SK-N-SH (cell line): ENCODE measurements at regions not wholly inside any gene's neighbourhood (a gene's known extent, or its start where the extent isn't known, plus 50 kb on each side); places are given as distances from the start of the nearest gene placed in this dataset.
A peak's percentile ranks its signal among the peaks of the same experiment; 100 is the strongest.

Experiments used
- CTCF ChIA-PET: fragments of 300-600, 350-600 bp; formaldehyde crosslinking; extraction: SDS; loops from one replicate; lab custom pipeline; 2021; lab: Yijun Ruan, JAX
- POLR2A ChIA-PET: fragments of 350-600 bp; sonication (Branson Sonifier 250); formaldehyde crosslinking; extraction: SDS; loops from one replicate; lab custom pipeline; 2020; ENCODE audit warnings: antibody characterized with exemption, inconsistent platforms; lab: Yijun Ruan, JAX
- DNase-seq: peaks from one replicate; pipeline ENCODE4 v3.0.0; 2012
- H2AFZ ChIP-seq: fragments of 200-600 bp; sonication (generic); 2 replicates; pipeline ENCODE4 v1.8.1; 2016; ENCODE audit warnings: antibody characterized with exemption, mild to moderate bottlenecking, low read depth
- H3F3A ChIP-seq: fragments of 200-600 bp; sonication (generic); replicated peaks from 2 replicates; pipeline ENCODE3; 2016; ENCODE audit warnings: antibody characterized with exemption, mild to moderate bottlenecking; ENCODE audit not compliant: insufficient read depth
- H3K27ac ChIP-seq, 2 experiments: fragments of 200-500 bp in 1 of 2; fragments of 200-600 bp in 1 of 2; sonication (Bioruptor generic) in 1 of 2; sonication (generic), shearing (Covaris generic) in 1 of 2; 2 replicates each; pipeline versions ENCODE4 v1.5.1 to v1.6.1; 2014 to 2016; ENCODE audit warnings: low read depth in 2 of 2, inconsistent platforms in 1 of 2, low read length in 1 of 2, mild to moderate bottlenecking in 1 of 2, mixed read lengths in 1 of 2
- H3K27me3 ChIP-seq: fragments of 200-600 bp; sonication (generic), shearing (Covaris generic); 2 replicates; pipeline ENCODE4 v1.6.1; 2016; ENCODE audit warnings: mixed run types; ENCODE audit not compliant: insufficient read depth
- H3K36me3 ChIP-seq, 2 experiments: fragments of 200-500 bp in 1 of 2; fragments of 200-600 bp in 1 of 2; sonication (Bioruptor generic) in 1 of 2; sonication (generic) in 1 of 2; replicated peaks in 1 of 2; 2 replicates each; pipeline versions ENCODE3 to v1.5.1; 2014 to 2016; ENCODE audit warnings: low read length in 1 of 2, mild to moderate bottlenecking in 1 of 2; ENCODE audit not compliant: insufficient read depth in 2 of 2, control insufficient read depth in 1 of 2
- H3K4me1 ChIP-seq, 2 experiments: fragments of 200-500 bp in 1 of 2; fragments of 200-600 bp in 1 of 2; sonication (Bioruptor generic) in 1 of 2; sonication (generic), shearing (Covaris generic) in 1 of 2; 2 replicates each; pipeline versions ENCODE4 v1.5.1 to v1.6.1; 2014 to 2016; ENCODE audit warnings: low read depth in 1 of 2, low read length in 1 of 2, mixed run types in 1 of 2; ENCODE audit not compliant: insufficient read depth in 2 of 2, control insufficient read depth in 1 of 2
- H3K4me2 ChIP-seq: fragments of 200-600 bp; sonication (generic), shearing (Covaris generic); 2 replicates; pipeline ENCODE4 v1.6.1; 2017; ENCODE audit warnings: mixed run types
- H3K4me3 ChIP-seq, 2 experiments: fragments of 200-500 bp in 1 of 2; fragments of 200-600 bp in 1 of 2; sonication (Bioruptor generic) in 1 of 2; sonication (generic), shearing (Covaris generic) in 1 of 2; 2 replicates each; pipeline versions ENCODE4 v1.5.1 to v1.8.1; 2014 to 2016; ENCODE audit warnings: low read depth in 2 of 2, inconsistent platforms in 1 of 2, low read length in 1 of 2, mild to moderate bottlenecking in 1 of 2, mixed read lengths in 1 of 2, moderate library complexity in 1 of 2
- H3K79me2 ChIP-seq: fragments of 200-600 bp; sonication (generic); 2 replicates; pipeline ENCODE4 v1.8.1; 2017; ENCODE audit warnings: mild to moderate bottlenecking; ENCODE audit not compliant: insufficient read depth
- H3K9ac ChIP-seq: fragments of 200-600 bp; sonication (generic); 2 replicates; pipeline ENCODE4 v1.6.1; 2017; ENCODE audit warnings: mixed run types
- H3K9me2 ChIP-seq: fragments of 200-600 bp; sonication (generic); 2 replicates; pipeline ENCODE4 v1.6.1; 2017; ENCODE audit warnings: mixed run types
- H3K9me3 ChIP-seq: fragments of 200-600 bp; sonication (generic); 2 replicates; pipeline ENCODE4 v1.6.1; 2017; ENCODE audit warnings: mixed run types, mild to moderate bottlenecking, moderate library complexity
- H4K20me1 ChIP-seq: fragments of 200-600 bp; sonication (generic); 2 replicates; pipeline ENCODE4 v1.6.1; 2017; ENCODE audit warnings: mild to moderate bottlenecking, mixed run types; ENCODE audit not compliant: insufficient read depth
- CHD2 ChIP-seq: fragments of 150-350 bp; IDR thresholded peaks from 2 replicates; pipeline ENCODE4 v1.6.1; 2018; ENCODE audit warnings: low read length; ENCODE audit not compliant: partially characterized antibody
- CTCF ChIP-seq: fragments of 200-600 bp; sonication (generic); IDR thresholded peaks from 2 replicates; pipeline ENCODE4 v1.6.1; 2017; ENCODE audit warnings: antibody characterized with exemption, mild to moderate bottlenecking, moderate library complexity
- EP300 ChIP-seq, 2 experiments: IDR thresholded peaks; 2 replicates each; pipeline versions ENCODE4 v1.4.0 to v1.6.1; 2012; ENCODE audit warnings: borderline replicate concordance in 1 of 2, low read depth in 1 of 2, low read length in 1 of 2
- FOSL2 ChIP-seq: IDR thresholded peaks from 2 replicates; pipeline ENCODE4 v1.4.0; 2012; ENCODE audit warnings: low read depth, mild to moderate bottlenecking, moderate library complexity, borderline replicate concordance
- FOXM1 ChIP-seq: IDR thresholded peaks from 2 replicates; pipeline ENCODE4 v1.4.0; 2012; ENCODE audit warnings: low read depth, mild to moderate bottlenecking
- IRF3 ChIP-seq: fragments of 150-350 bp; IDR thresholded peaks from 2 replicates; pipeline ENCODE4 v1.6.1; 2016; ENCODE audit warnings: mild to moderate bottlenecking, low read depth, low read length
- MAX ChIP-seq: IDR thresholded peaks from 2 replicates; pipeline ENCODE4 v1.4.0; 2012; ENCODE audit warnings: low read depth
- MEF2A ChIP-seq: IDR thresholded peaks from 2 replicates; pipeline ENCODE4 v1.4.0; 2012; ENCODE audit warnings: low read depth, borderline replicate concordance
- MXI1 ChIP-seq: IDR thresholded peaks from 2 replicates; pipeline ENCODE4 v1.6.1; 2012; ENCODE audit warnings: mild to moderate bottlenecking, low read depth, low read length, improper control_type of control experiment
- POLR2AphosphoS5 ChIP-seq: IDR thresholded peaks from 2 replicates; pipeline ENCODE4 v1.6.1; 2012; ENCODE audit warnings: low read depth, low read length
- REST ChIP-seq: IDR thresholded peaks from 2 replicates; pipeline ENCODE4 v1.6.1; 2012; ENCODE audit warnings: mild to moderate bottlenecking, low read depth, low read length, moderate library complexity
- RFX5 ChIP-seq: IDR thresholded peaks from 2 replicates; pipeline ENCODE4 v1.6.1; 2012; ENCODE audit warnings: mild to moderate bottlenecking, improper control_type of control experiment, low read length
- RXRA ChIP-seq: IDR thresholded peaks from 2 replicates; pipeline ENCODE4 v1.4.0; 2012; ENCODE audit warnings: low read depth, mild to moderate bottlenecking, borderline replicate concordance
- TAF1 ChIP-seq: IDR thresholded peaks from 2 replicates; pipeline ENCODE4 v1.6.1; 2012; ENCODE audit warnings: low read depth, mild to moderate bottlenecking, low read length, moderate library complexity, borderline replicate concordance
- TCF12 ChIP-seq: IDR thresholded peaks from 2 replicates; pipeline ENCODE4 v1.4.0; 2012
- TEAD4 ChIP-seq: IDR thresholded peaks from 2 replicates; pipeline ENCODE4 v1.4.0; 2012; ENCODE audit warnings: mild to moderate bottlenecking, borderline replicate concordance; ENCODE audit not compliant: insufficient read depth
- USF1 ChIP-seq: IDR thresholded peaks from 2 replicates; pipeline ENCODE4 v1.4.0; 2012; ENCODE audit warnings: low read depth, borderline replicate concordance
- USF2 ChIP-seq: fragments of 150-350 bp; IDR thresholded peaks from 2 replicates; pipeline ENCODE4 v1.6.1; 2017; ENCODE audit warnings: antibody characterized with exemption, low read length, low read depth, borderline replicate concordance
- YY1 ChIP-seq: IDR thresholded peaks from 2 replicates; pipeline ENCODE4 v1.4.0; 2012; ENCODE audit warnings: low read depth, mild to moderate bottlenecking
- ZBTB33 ChIP-seq: IDR thresholded peaks from 2 replicates; pipeline ENCODE4 v1.4.0; 2012; ENCODE audit warnings: low read depth, borderline replicate concordance
- WGBS: methylation state at CpG from one replicate; pipeline ENCODE4 v1.1.6; 2017; ENCODE audit warnings: low lambda C conversion rate; 5-methylcytosine and 5-hydroxymethylcytosine counted together

GRCh38 chr1:5770981-5771765 is 221.1 kb downstream of the NPHP4 start:
- Histone ChIP-seq H3K27me3 (no peaks in the 10 kb centered on the region), H3K9ac (no peak overlapping the region), H3K27ac (peak overlapping the region in 1 of 2 experiments; percentile 96; a peak in 2 of 4 replicates), H3K4me1 (peaks cover 0 to 43% of the 10 kb centered on the region in 2 experiments; a peak in 1 of 4 replicates), H3K4me3 (peak overlapping the region in 1 of 2 experiments; percentile 9; a peak in 1 of 4 replicates), H3K79me2 (no peaks in the 10 kb centered on the region), H3F3A (no peaks in the 10 kb centered on the region), H3K9me2 (no peaks in the 10 kb centered on the region), H4K20me1 (no peaks in the 10 kb centered on the region), H3K36me3 (no peaks in the 10 kb centered on the region), H3K4me2 (no peak overlapping the region), H3K9me3 (no peaks in the 10 kb centered on the region), H2AFZ (no peak overlapping the region)
- ChIA-PET POLR2A (interaction anchor here (0.7 to 1.0 kb wide), 2 partner anchors 41 to 66 kb away, joined by 3 to 4 read pairs; no protein-coding TSS in a partner anchor), CTCF (interaction anchor here (0.9 to 1.6 kb wide), 8 partner anchors 14 to 256 kb away, joined by 3 to 10 read pairs (median 4); no protein-coding TSS in a partner anchor)
- DNase-seq = peak; percentile 90
- WGBS = 3% methylated on average over 14 of the region's 23 CpGs
- no peak for TF ChIP-seq IRF3
- no peak for TF ChIP-seq YY1
- peak; percentile 38; the same call in 1 of the 2 replicates for TF ChIP-seq TCF12
- no peak for TF ChIP-seq CTCF
- TF ChIP-seq RFX5 = peak; percentile 48; the same call in 1 of the 2 replicates
- no peak for TF ChIP-seq MAX
- no peak for TF ChIP-seq RXRA
- peak; percentile 99 for TF ChIP-seq CHD2
- TF ChIP-seq USF1 = no peak
- peak; percentile 45; the same call in 1 of the 2 replicates for TF ChIP-seq POLR2AphosphoS5
- TF ChIP-seq MEF2A = no peak
- no peak for TF ChIP-seq REST
- TF ChIP-seq FOSL2 = no peak
- TF ChIP-seq ZBTB33 = no peak
- no peak for TF ChIP-seq TEAD4
- TF ChIP-seq MXI1 = peak; percentile 79
- no peak for TF ChIP-seq FOXM1
- TF ChIP-seq USF2 = no peak
- TF ChIP-seq TAF1 = no peak
- peak in 1 of 2 experiments; percentile 88; a peak in 2 of 4 replicates for TF ChIP-seq EP300 (IDR thresholded peaks at IDR 0.05; ENCODE audit: borderline replicate concordance in 1 of 2, low read depth in 1 of 2, low read length in 1 of 2)
